ENCODE measurements at regions not wholly inside any gene's neighbourhood (a gene's known extent, or its start where the extent isn't known, plus 50 kb on each side); places are given as distances from the start of the nearest gene placed in this dataset.

DNA sequence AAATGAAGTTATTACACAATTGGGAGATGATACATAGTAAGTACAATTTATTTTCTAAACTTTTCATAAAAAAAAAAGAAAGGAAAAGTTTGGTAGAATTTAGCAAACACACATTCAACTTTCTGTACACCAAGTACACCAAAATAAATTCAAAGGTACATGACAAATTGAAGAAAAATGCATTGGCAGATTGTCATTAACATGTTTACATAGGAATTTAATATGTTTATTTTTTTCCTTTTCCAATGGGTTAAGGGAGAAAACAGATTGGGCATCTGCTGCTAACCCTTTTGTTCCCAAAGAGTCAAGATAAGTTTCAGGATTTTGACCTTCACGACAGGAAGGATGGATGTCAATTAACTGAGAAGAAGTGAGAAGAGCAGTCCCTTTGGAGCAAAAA is 620.4 kb downstream of the XIRP2 start:
- H3K27me3 Mint-ChIP-seq (ENCODE audit: low read depth in 2 of 2), result no peaks in the 10 kb centered on the region
- TF ChIP-seq, protein P1, sequence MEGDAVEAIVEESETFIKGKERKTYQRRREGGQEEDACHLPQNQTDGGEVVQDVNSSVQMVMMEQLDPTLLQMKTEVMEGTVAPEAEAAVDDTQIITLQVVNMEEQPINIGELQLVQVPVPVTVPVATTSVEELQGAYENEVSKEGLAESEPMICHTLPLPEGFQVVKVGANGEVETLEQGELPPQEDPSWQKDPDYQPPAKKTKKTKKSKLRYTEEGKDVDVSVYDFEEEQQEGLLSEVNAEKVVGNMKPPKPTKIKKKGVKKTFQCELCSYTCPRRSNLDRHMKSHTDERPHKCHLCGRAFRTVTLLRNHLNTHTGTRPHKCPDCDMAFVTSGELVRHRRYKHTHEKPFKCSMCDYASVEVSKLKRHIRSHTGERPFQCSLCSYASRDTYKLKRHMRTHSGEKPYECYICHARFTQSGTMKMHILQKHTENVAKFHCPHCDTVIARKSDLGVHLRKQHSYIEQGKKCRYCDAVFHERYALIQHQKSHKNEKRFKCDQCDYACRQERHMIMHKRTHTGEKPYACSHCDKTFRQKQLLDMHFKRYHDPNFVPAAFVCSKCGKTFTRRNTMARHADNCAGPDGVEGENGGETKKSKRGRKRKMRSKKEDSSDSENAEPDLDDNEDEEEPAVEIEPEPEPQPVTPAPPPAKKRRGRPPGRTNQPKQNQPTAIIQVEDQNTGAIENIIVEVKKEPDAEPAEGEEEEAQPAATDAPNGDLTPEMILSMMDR (IDR thresholded peaks at IDR 0.05), result no peak
- no peaks in the 10 kb centered on the region for H3K4me1 Mint-ChIP-seq
- DNase-seq, result no peak
- Histone ChIP-seq H3K4me1 (ENCODE audit: control insufficient read depth, insufficient read depth, low read length) (no peaks in the 10 kb centered on the region), H3K9me3 (ENCODE audit: control insufficient read depth, insufficient read depth, low read length) (no peaks in the 10 kb centered on the region), H3K4me3 (ENCODE audit: low read length) (no peak overlapping the region), H3K27me3 (ENCODE audit: control insufficient read depth, insufficient read depth, low read length) (no peaks in the 10 kb centered on the region), H3K27ac (ENCODE audit: low read length) (no peak overlapping the region), H3K36me3 (ENCODE audit: control insufficient read depth, insufficient read depth, low read length) (no peaks in the 10 kb centered on the region)
- no peak overlapping the region for H3K4me3 Mint-ChIP-seq
- WGBS (ENCODE audit: insufficient coverage), result 87% methylated on average over 1 of the region's 1 CpG
- peaks cover 3 to 10% of the 10 kb centered on the region in 2 donors for H3K9me3 Mint-ChIP-seq
- H3K36me3 Mint-ChIP-seq, result no peaks in the 10 kb centered on the region
- no peak overlapping the region for H3K27ac Mint-ChIP-seq
- intact Hi-C loops (cut with micrococcal nuclease), result no loop called here
- no peak for ATAC-seq

DNA sequence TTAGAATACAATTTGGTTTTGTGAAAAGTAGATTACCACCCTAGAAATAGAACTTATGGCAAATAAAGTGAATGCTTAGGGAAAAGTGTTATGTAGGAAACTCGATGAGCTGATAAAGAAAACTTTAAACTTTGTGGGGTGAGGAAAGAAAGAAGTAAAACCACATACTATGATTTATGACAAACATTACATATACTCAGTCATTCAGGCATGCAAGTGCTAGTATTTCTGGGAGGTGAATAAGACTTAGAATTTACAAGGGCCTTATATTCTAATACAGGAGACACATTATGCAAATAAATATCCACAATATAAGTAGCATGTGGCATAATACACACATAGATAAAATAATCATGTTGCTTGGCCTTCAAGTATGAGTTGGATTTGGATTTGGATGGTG is 618.1 kb downstream of the XIRP2 start:
- Histone ChIP-seq H3K27me3 (ENCODE audit: control insufficient read depth, insufficient read depth, low read length) (no peaks in the 10 kb centered on the region), H3K4me3 (ENCODE audit: low read length) (no peak overlapping the region), H3K36me3 (ENCODE audit: control insufficient read depth, insufficient read depth, low read length) (no peaks in the 10 kb centered on the region), H3K9me3 (ENCODE audit: control insufficient read depth, insufficient read depth, low read length) (no peaks in the 10 kb centered on the region), H3K4me1 (ENCODE audit: control insufficient read depth, insufficient read depth, low read length) (no peaks in the 10 kb centered on the region), H3K27ac (ENCODE audit: low read length) (no peak overlapping the region)
- Mint-ChIP-seq H3K4me1 (no peaks in the 10 kb centered on the region), H3K36me3 (no peaks in the 10 kb centered on the region), H3K9me3 (peaks cover 3 to 14% of the 10 kb centered on the region in 2 donors), H3K27ac (no peak overlapping the region), H3K27me3 (ENCODE audit: low read depth in 2 of 2) (no peaks in the 10 kb centered on the region), H3K4me3 (no peak overlapping the region)
- DNase-seq, result no peak
- TF ChIP-seq, protein P1 (IDR thresholded peaks at IDR 0.05), result no peak
- no peak for ATAC-seq
- no CpG with 5 or more reads among the region's 1 CpG for WGBS (ENCODE audit: insufficient coverage)
- intact Hi-C loops (cut with micrococcal nuclease), result no loop called here

DNA sequence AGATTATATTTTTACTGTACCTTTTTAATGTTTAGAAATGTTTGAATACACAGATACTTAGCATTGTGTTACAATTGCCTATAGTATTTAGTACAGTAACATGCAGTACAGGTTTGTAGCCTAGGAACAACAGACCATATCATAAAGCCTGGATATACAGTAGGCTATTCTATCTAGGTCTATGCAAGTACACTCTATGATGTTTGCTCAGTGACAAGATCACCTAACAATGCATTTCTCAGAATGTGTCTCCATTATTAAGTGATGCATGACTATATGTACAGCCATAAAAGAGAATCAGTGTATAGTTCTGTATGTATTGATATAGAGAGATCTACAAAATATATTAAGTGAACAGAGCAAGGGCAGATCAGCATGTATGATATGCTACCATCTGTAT is 616.4 kb downstream of the XIRP2 start:
- Mint-ChIP-seq H3K9me3 (peaks cover 0 to 14% of the 10 kb centered on the region in 2 donors), H3K36me3 (no peaks in the 10 kb centered on the region), H3K4me3 (no peak overlapping the region), H3K27ac (no peak overlapping the region), H3K27me3 (ENCODE audit: low read depth in 2 of 2) (no peaks in the 10 kb centered on the region), H3K4me1 (no peaks in the 10 kb centered on the region)
- TF ChIP-seq, protein P1 (IDR thresholded peaks at IDR 0.05), result no peak
- no peaks in the 10 kb centered on the region for H3K36me3 ChIP-seq (ENCODE audit: control insufficient read depth, insufficient read depth, low read length)
- H3K9me3 ChIP-seq (ENCODE audit: control insufficient read depth, insufficient read depth, low read length), result no peaks in the 10 kb centered on the region
- no peak for ATAC-seq
- no peaks in the 10 kb centered on the region for H3K27me3 ChIP-seq (ENCODE audit: control insufficient read depth, insufficient read depth, low read length)
- H3K4me3 ChIP-seq (ENCODE audit: low read length), result no peak overlapping the region
- H3K4me1 ChIP-seq (ENCODE audit: control insufficient read depth, insufficient read depth, low read length), result no peaks in the 10 kb centered on the region
- intact Hi-C loops (cut with micrococcal nuclease), result no loop called here
- H3K27ac ChIP-seq (ENCODE audit: low read length), result no peak overlapping the region
- no peak for DNase-seq

DNA sequence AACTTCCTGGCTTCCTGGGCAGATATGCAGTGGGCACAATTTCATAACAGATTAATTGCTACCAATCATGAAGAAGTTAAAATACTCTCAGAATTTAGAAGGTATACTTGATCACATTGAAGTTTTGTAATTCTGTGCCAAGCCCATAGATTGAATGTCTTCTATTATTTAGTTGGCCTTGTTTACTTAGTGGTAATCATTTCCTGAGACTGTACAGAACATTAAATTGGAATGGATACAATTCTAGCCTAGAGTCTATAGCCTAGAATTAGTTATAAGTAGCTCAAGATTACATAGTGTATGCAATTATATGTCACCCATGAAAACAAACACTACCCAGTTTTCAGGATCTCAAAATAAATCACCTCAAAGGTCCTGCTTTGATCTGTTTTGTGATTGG is 615.8 kb downstream of the XIRP2 start:
- H3K27me3 Mint-ChIP-seq (ENCODE audit: low read depth in 2 of 2), result no peaks in the 10 kb centered on the region
- H3K4me3 Mint-ChIP-seq, result no peak overlapping the region
- no peaks in the 10 kb centered on the region for H3K4me1 Mint-ChIP-seq
- H3K4me1 ChIP-seq (ENCODE audit: control insufficient read depth, insufficient read depth, low read length), result no peaks in the 10 kb centered on the region
- H3K9me3 Mint-ChIP-seq, result peaks cover 0 to 13% of the 10 kb centered on the region in 2 donors
- no peaks in the 10 kb centered on the region for H3K27me3 ChIP-seq (ENCODE audit: control insufficient read depth, insufficient read depth, low read length)
- DNase-seq (no peak), ATAC-seq (no peak)
- H3K9me3 ChIP-seq (ENCODE audit: control insufficient read depth, insufficient read depth, low read length), result no peaks in the 10 kb centered on the region
- intact Hi-C loops (cut with micrococcal nuclease), result no loop called here
- H3K36me3 Mint-ChIP-seq, result no peaks in the 10 kb centered on the region
- H3K4me3 ChIP-seq (ENCODE audit: low read length), result no peak overlapping the region
- TF ChIP-seq, protein P1 (IDR thresholded peaks at IDR 0.05), result no peak
- H3K27ac Mint-ChIP-seq, result no peak overlapping the region
- no peak overlapping the region for H3K27ac ChIP-seq (ENCODE audit: low read length)
- H3K36me3 ChIP-seq (ENCODE audit: control insufficient read depth, insufficient read depth, low read length), result no peaks in the 10 kb centered on the region
